A549 (cell line): ENCODE measurements at regions not wholly inside any gene's neighbourhood (a gene's known extent, or its start where the extent isn't known, plus 50 kb on each side); places are given as distances from the start of the nearest gene placed in this dataset.

Experiments
- ATAC-seq, 2 experiments: fragments of 200-7000 bp in 1 of 2; fragments of >200 bp in 1 of 2; cut with Nextera tagmentation in 1 of 2; cut with Tn5 transposase in 1 of 2; 3 replicates each; pipeline versions ENCODE4 v1.8.0 to v1.9.1; 2018 to 2020; ENCODE audit warnings: mild to moderate bottlenecking in 1 of 2, moderate library complexity in 1 of 2
- CTCF ChIA-PET: fragments of 300-600 bp; sonication (Branson Sonifier 250); formaldehyde crosslinking; extraction: SDS; loops from one replicate; lab custom pipeline; 2021; ENCODE audit warnings: antibody characterized with exemption, inconsistent platforms; lab: Yijun Ruan, JAX
- POLR2A ChIA-PET: fragments of 350-600 bp; formaldehyde crosslinking; extraction: SDS; loops from one replicate; lab custom pipeline; 2021; ENCODE audit warnings: antibody characterized with exemption, inconsistent platforms; lab: Yijun Ruan, JAX
- DNase-seq, 2 experiments: peaks; one replicate each; pipeline versions ENCODE4 v3.0.0 to v3.0.0-alpha.2; 2011 to 2016; ENCODE audit warnings: low read depth in 1 of 2, low spot score in 1 of 2
- FAIRE-seq: peaks from 2 replicates; lab custom pipeline; 2011; peaks lifted over from hg19 to GRCh38; lab: Jason Lieb, UNC
- H3K27ac ChIP-seq, 2 experiments: fragments of >200 bp; sonication (Bioruptor Twin); formaldehyde crosslinking; 3 replicates each; pipeline ENCODE4 v1.5.1; 2016 to 2017
- H3K4me1 ChIP-seq: fragments of >200 bp; sonication (Bioruptor Twin); formaldehyde crosslinking; 3 replicates; pipeline ENCODE4 v1.6.1; 2016
- H3K4me2 ChIP-seq: fragments of >200 bp; sonication (Bioruptor Twin); formaldehyde crosslinking; 3 replicates; pipeline ENCODE4 v1.6.1; 2016
- H3K4me3 ChIP-seq: fragments of >200 bp; sonication (Bioruptor Twin); formaldehyde crosslinking; 3 replicates; pipeline ENCODE4 v1.5.1; 2016
- H3K9me3 ChIP-seq: fragments of >200 bp; sonication (Bioruptor Twin); formaldehyde crosslinking; 3 replicates; pipeline ENCODE4 v1.6.1; 2016
- ATOH8 ChIP-seq: fragments of 250-450 bp; sonication (Bioruptor Pico); IDR thresholded peaks from 2 replicates; pipeline ENCODE4 v1.5.0; 2020; ENCODE audit warnings: low read depth, mild to moderate bottlenecking, moderate library complexity
- BCL3 ChIP-seq: fragments of >200 bp; sonication (Bioruptor Twin); formaldehyde crosslinking; IDR thresholded peaks from 3 replicates; pipeline ENCODE4 v1.6.1; 2016
- CTCF ChIP-seq: fragments of >200 bp; sonication (Bioruptor Twin); formaldehyde crosslinking; IDR thresholded peaks from 3 replicates; pipeline ENCODE4 v1.5.1; 2016
- EHF ChIP-seq: fragments of 250-450 bp; sonication (Bioruptor Pico); IDR thresholded peaks from 2 replicates; pipeline ENCODE4 v1.5.0; 2020; ENCODE audit warnings: mild to moderate bottlenecking
- ELK1 ChIP-seq: fragments of 150-350 bp; IDR thresholded peaks from 2 replicates; pipeline ENCODE4 v1.6.1; 2014; ENCODE audit warnings: low read depth, mild to moderate bottlenecking, low read length
- EP300 ChIP-seq, 2 experiments: fragments of >200 bp; sonication (Bioruptor Twin); formaldehyde crosslinking; IDR thresholded peaks; 2 replicates in 1 of 2; 3 replicates in 1 of 2; pipeline ENCODE4 v1.6.1; 2016 to 2017
- FOSB ChIP-seq: fragments of 250-450 bp; sonication (Bioruptor Pico); IDR thresholded peaks from 2 replicates; pipeline ENCODE4 v1.5.0; 2020; ENCODE audit warnings: mild to moderate bottlenecking, moderate library complexity
- HDAC2 ChIP-seq: fragments of 200-600 bp; sonication (generic); IDR thresholded peaks from 2 replicates; pipeline ENCODE4 v1.6.1; 2016
- HMGXB4 ChIP-seq: fragments of 250-450 bp; sonication (Bioruptor Pico); IDR thresholded peaks from 2 replicates; pipeline ENCODE4 v1.5.0; 2021; ENCODE audit warnings: mild to moderate bottlenecking, moderate library complexity, borderline replicate concordance
- HOXB13 ChIP-seq: fragments of 250-450 bp; sonication (Bioruptor Pico); IDR thresholded peaks from 2 replicates; pipeline ENCODE4 v1.5.0; 2020; ENCODE audit warnings: low read depth, mild to moderate bottlenecking, moderate library complexity
- KDM1A ChIP-seq: fragments of 200-600 bp; sonication (generic); IDR thresholded peaks from 2 replicates; pipeline ENCODE4 v1.6.1; 2016; ENCODE audit warnings: low read depth, mild to moderate bottlenecking
- MAFK ChIP-seq: fragments of 450-650 bp; IDR thresholded peaks from 2 replicates; pipeline ENCODE4 v1.6.1; 2014; ENCODE audit not compliant: partially characterized antibody
- MAX ChIP-seq: IDR thresholded peaks from 2 replicates; pipeline ENCODE4 v1.6.1; 2012
- MAZ ChIP-seq: fragments of 150-350 bp; IDR thresholded peaks from 2 replicates; pipeline ENCODE4 v1.6.1; 2014; ENCODE audit warnings: antibody characterized with exemption, low read depth, low read length, borderline replicate concordance
- NFE2L2 ChIP-seq: fragments of 150-350 bp; conservative IDR thresholded peaks from 2 replicates; pipeline ENCODE4 v1.6.1; 2014; ENCODE audit warnings: low read length
- NPAS2 ChIP-seq: fragments of 250-450 bp; sonication (Bioruptor Pico); IDR thresholded peaks from 2 replicates; pipeline ENCODE4 v1.8.0; 2022; ENCODE audit warnings: mild to moderate bottlenecking, moderate library complexity, borderline replicate concordance
- POLR2A ChIP-seq: IDR thresholded peaks from 2 replicates; pipeline ENCODE4 v1.6.1; 2012; ENCODE audit warnings: mild to moderate bottlenecking, low read length
- RAD21 ChIP-seq, 2 experiments: fragments of >200 bp in 1 of 2; sonication (Bioruptor Twin) in 1 of 2; formaldehyde crosslinking in 1 of 2; IDR thresholded peaks in 1 of 2; conservative IDR thresholded peaks in 1 of 2; 2 replicates in 1 of 2; 3 replicates in 1 of 2; pipeline ENCODE4 v1.6.1; 2012 to 2018; ENCODE audit warnings: inconsistent platforms in 1 of 2
- RARB ChIP-seq: fragments of 250-450 bp; sonication (Bioruptor Pico); IDR thresholded peaks from 2 replicates; pipeline ENCODE4 v1.8.0; 2021; ENCODE audit warnings: mild to moderate bottlenecking, moderate library complexity
- RCOR1 ChIP-seq: fragments of 150-350 bp; IDR thresholded peaks from 2 replicates; pipeline ENCODE4 v1.6.1; 2014; ENCODE audit warnings: antibody characterized with exemption, low read length, low read depth
- RNF2 ChIP-seq: fragments of 200-600 bp; sonication (generic); IDR thresholded peaks from 2 replicates; pipeline ENCODE4 v1.6.1; 2016; ENCODE audit warnings: low read depth, mild to moderate bottlenecking, antibody characterized with exemption, moderate library complexity, borderline replicate concordance
- TFCP2L1 ChIP-seq: fragments of 250-450 bp; sonication (Bioruptor Pico); IDR thresholded peaks from 2 replicates; pipeline ENCODE4 v1.5.0; 2021; ENCODE audit warnings: mild to moderate bottlenecking
- USF2 ChIP-seq: fragments of 450-650 bp; IDR thresholded peaks from 2 replicates; pipeline ENCODE4 v1.6.1; 2014; ENCODE audit warnings: antibody characterized with exemption
- ZFP36 ChIP-seq: fragments of 450-650 bp; IDR thresholded peaks from 2 replicates; pipeline ENCODE4 v1.6.1; 2014; ENCODE audit warnings: borderline replicate concordance; ENCODE audit not compliant: partially characterized antibody
- ZSCAN20 ChIP-seq: fragments of 250-450 bp; sonication (Bioruptor Pico); IDR thresholded peaks from 2 replicates; pipeline ENCODE4 v1.8.0; 2022; ENCODE audit warnings: mild to moderate bottlenecking, moderate library complexity
- WGBS: methylation state at CpG from one replicate; pipeline ENCODE4 v1.1.6; 2017; ENCODE audit errors: missing lambda C conversion rate; 5-methylcytosine and 5-hydroxymethylcytosine counted together

- no peak overlapping the region for H3K27ac ChIP-seq
- CTCF ChIA-PET = interaction anchor here (1.5 kb wide), 1 partner anchor 8 kb away, joined by 9 read pairs; no protein-coding TSS in a partner anchor
- peaks cover 7% of the 10 kb centered on the region; the same call in 2 of the 3 replicates for H3K4me1 ChIP-seq
- FAIRE-seq (no peak), ATAC-seq (no peak), DNase-seq (no peak)
- no peaks in the 10 kb centered on the region for H3K9me3 ChIP-seq
- no peak for TF ChIP-seq USF2
- no peak for TF ChIP-seq RNF2
- no peak for TF ChIP-seq NFE2L2
- no peak for TF ChIP-seq CTCF
- no peak for TF ChIP-seq HMGXB4 (CRISPR knock-in tag)
- TF ChIP-seq ZFP36 = no peak
- TF ChIP-seq HOXB13 = no peak
- TF ChIP-seq BCL3 = no peak
- POLR2A ChIA-PET = no interaction called here
- H3K4me3 ChIP-seq = no peak overlapping the region
- no peak overlapping the region for H3K4me2 ChIP-seq
Measured at GRCh38 chr4:71132486-71132885, 139.0 kb downstream of the DCK start.

GRCh38 chr4:71133491-71133890 lies 140.0 kb downstream of the DCK start:
- Histone ChIP-seq H3K9me3 (no peaks in the 10 kb centered on the region), H3K4me1 (peaks cover 7% of the 10 kb centered on the region; the same call in 2 of the 3 replicates), H3K27ac (no peak overlapping the region), H3K4me2 (no peak overlapping the region), H3K4me3 (no peak overlapping the region)
- ChIA-PET POLR2A (no interaction called here), CTCF (no interaction called here)
- ATAC-seq = no peak
- TF ChIP-seq TFCP2L1 (CRISPR knock-in tag) (no peak), MAX (no peak), RAD21 (conservative IDR thresholded peaks at IDR 0.05 in 1 of 2, IDR thresholded peaks at IDR 0.05 in 1 of 2) (no peak), ELK1 (no peak), RCOR1 (no peak), MAZ (no peak), MAFK (no peak), HDAC2 (no peak), FOSB (CRISPR knock-in tag) (no peak), ZSCAN20 (no peak), NPAS2 (no peak), POLR2A (no peak), KDM1A (no peak), HOXB13 (no peak), RARB (no peak), EP300 (IDR thresholded peaks at IDR 0.05) (no peak), ATOH8 (CRISPR knock-in tag) (no peak), EHF (CRISPR knock-in tag) (no peak), NFE2L2 (no peak)
- FAIRE-seq = no peak
- no peak for DNase-seq
- 77% methylated on average over 6 of the region's 6 CpGs for WGBS
